Stimulated activated CD4-positive, alpha-beta T cell treated with anti-CD3 and anti-CD28 coated beads, Interleukin-12 subunit alpha, Interleukin-12 subunit beta, amount 100 ng/mL, for 4 hours (primary cell): ENCODE measurements at regions not wholly inside any gene's neighbourhood (a gene's known extent, or its start where the extent isn't known, plus 50 kb on each side); places are given as distances from the start of the nearest gene placed in this dataset.

ENCODE experiments used
- DNase-seq: peaks from one replicate; pipeline ENCODE4 v3.0.0-alpha.2; 2020

DNA sequence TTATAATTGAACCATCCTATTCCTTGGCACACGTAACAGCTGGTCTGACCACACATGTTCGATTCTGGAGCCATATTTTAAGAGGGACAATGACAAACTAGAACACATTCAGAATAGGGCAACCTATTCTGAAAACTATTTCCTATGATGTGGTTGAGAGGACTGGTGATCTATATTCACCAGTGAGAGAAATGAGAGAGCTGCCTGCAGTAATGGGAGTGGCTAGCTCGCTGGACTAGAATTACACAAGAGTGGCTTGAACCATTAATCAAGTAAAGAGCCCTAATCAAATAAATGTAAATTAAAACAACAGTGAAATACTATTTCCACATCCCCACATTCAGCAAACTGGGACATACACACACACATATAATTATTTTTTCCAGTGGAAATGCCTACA is 55.3 kb upstream of the LY86 start:
- DNase-seq: no peak

DNA sequence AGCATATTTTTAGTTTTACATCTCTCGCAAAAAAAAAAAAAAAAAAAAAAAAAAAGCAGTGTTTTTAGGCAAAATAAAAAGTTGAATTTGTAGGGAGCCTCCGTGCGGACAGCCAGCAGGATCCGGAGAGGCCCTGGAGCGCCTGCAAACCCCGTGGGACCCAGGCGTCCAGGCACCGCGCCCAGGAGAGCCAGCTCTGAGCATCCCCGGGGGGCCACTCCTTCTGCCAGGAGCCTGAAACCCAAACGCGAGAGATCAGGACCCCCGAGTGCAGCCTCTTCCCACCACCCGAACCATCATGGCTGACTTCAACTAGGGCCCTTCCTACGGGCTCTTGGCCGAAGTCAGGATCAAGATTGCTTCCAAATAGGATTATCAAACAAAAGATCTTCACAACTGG is 54.1 kb upstream of the LY86 start:
- no peak for DNase-seq

DNA sequence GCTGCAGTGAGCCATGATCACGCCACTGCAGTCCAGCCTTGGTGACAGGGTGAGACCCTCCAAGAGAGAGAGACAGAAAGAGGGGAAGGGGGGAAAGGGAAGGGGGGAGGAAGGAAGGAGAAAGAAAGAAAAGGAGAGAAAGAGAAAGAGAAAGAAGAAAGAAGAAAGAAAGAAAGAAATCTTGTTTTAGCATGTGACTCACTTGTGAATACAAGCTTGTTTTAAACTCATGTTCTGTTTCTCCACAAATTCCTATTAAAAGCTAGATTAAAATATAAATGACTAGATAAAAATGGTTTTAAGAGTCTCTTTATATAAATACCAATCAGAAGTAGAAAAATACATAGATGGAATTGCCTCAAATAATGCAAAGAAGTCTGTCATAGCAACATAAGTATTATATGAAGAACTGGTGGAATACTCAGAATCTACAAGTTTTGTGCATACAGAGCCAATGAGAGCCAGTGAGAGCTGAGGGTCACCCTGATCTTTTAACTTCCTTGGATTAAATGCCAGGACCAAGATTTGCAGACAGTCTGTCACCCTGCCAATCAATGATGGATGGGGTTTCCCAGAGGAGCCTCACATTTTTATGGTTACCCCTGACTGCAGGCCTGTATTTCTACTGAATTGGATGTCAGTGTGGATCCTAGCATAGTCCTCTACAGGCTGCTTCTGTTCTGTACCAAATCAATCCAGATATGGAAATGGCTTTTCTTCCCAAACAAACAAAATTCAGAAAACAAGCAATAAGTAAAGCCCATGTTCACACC is 50.8 kb upstream of the LY86 start:
- no peak for DNase-seq

GRCh38 chr6:6538261-6538660 is 50.3 kb upstream of the LY86 start:
- no peak for DNase-seq
